Neural progenitor cell (in vitro differentiated cells): ENCODE measurements at regions not wholly inside any gene's neighbourhood (a gene's known extent, or its start where the extent isn't known, plus 50 kb on each side); places are given as distances from the start of the nearest gene placed in this dataset.

Experiments
- EZH2 ChIP-seq: fragments of 200-600 bp; sonication (generic); IDR thresholded peaks from 2 replicates; pipeline ENCODE4 v1.6.1; 2017; ENCODE audit warnings: antibody characterized with exemption, mild to moderate bottlenecking, moderate library complexity
- EZH2phosphoT487 ChIP-seq: fragments of 200-600 bp; sonication (generic); IDR thresholded peaks from 2 replicates; pipeline ENCODE4 v1.6.1; 2017; ENCODE audit warnings: antibody characterized with exemption
- TF ChIP-seq, protein P1 (sequence below): fragments of 200-600 bp; sonication (generic); IDR thresholded peaks from 2 replicates; pipeline ENCODE4 v1.5.1; 2017; ENCODE audit warnings: antibody characterized with exemption, mild to moderate bottlenecking

DNA sequence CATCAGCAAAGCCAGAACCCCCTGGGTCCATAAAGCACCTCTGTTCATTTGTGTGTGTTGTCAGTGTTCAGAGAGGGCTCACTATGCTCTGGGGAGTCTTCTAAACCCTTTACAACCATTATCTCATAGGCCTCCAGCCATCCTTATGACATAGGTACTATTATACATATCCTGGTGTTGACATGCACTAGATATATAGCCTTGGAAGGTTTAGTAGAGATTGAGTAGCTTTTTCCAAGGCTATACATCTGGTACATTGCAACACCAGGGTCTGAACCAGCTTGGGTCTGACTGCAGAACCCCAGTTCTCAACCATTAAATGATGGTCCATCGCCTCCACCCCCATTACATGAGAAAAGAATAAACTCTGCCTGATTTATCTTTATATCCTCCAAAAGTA is 253.6 kb upstream of the MKLN1 start:
- TF ChIP-seq, protein P1, sequence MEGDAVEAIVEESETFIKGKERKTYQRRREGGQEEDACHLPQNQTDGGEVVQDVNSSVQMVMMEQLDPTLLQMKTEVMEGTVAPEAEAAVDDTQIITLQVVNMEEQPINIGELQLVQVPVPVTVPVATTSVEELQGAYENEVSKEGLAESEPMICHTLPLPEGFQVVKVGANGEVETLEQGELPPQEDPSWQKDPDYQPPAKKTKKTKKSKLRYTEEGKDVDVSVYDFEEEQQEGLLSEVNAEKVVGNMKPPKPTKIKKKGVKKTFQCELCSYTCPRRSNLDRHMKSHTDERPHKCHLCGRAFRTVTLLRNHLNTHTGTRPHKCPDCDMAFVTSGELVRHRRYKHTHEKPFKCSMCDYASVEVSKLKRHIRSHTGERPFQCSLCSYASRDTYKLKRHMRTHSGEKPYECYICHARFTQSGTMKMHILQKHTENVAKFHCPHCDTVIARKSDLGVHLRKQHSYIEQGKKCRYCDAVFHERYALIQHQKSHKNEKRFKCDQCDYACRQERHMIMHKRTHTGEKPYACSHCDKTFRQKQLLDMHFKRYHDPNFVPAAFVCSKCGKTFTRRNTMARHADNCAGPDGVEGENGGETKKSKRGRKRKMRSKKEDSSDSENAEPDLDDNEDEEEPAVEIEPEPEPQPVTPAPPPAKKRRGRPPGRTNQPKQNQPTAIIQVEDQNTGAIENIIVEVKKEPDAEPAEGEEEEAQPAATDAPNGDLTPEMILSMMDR: no peak
- TF ChIP-seq EZH2phosphoT487 (no peak), EZH2 (no peak)
